ENCODE measurements at regions not wholly inside any gene's neighbourhood (a gene's known extent, or its start where the extent isn't known, plus 50 kb on each side); places are given as distances from the start of the nearest gene placed in this dataset.

GRCh38 chr2:125516496-125517109, 1139.4 kb upstream of the GYPC start:
- H3K27ac ChIP-seq, result no peak overlapping the region
- WGBS, 5 donors, result 54 to 65% (median 58%) methylated on average over 3 of the region's 3 CpGs
- intact Hi-C loops (cut with DNase I; ENCODE audit: low total_unique reads), result no loop called here
- H3K9me3 ChIP-seq, result peaks cover 0 to 38% (median 13%) of the 10 kb centered on the region in 8 donors
- no peaks in the 10 kb centered on the region for H3K27me3 ChIP-seq (replicated peaks in 1 of 7)
- DNase-seq, result no peak
- H3K4me3 ChIP-seq, result no peak overlapping the region
- TF ChIP-seq POLR2A (IDR thresholded peaks at IDR 0.05) (no peak), CTCF (IDR thresholded peaks at IDR 0.05 in 8 of 11, conservative IDR thresholded peaks at IDR 0.05 in 3 of 11) (peak in 5 of 11 experiments; percentile 15 to 25 (median 22)), POLR2AphosphoS5 (IDR thresholded peaks at IDR 0.05) (no peak)
- no peaks in the 10 kb centered on the region for H3K4me1 ChIP-seq
- H3K36me3 ChIP-seq, result no peaks in the 10 kb centered on the region

- DNase-seq, result no peak
- no peaks in the 10 kb centered on the region for H3K4me1 ChIP-seq
- no peak overlapping the region for H3K4me3 ChIP-seq
- H3K9me3 ChIP-seq, result peaks cover 0 to 9% (median 0%) of the 10 kb centered on the region in 8 donors
- H3K36me3 ChIP-seq, result no peaks in the 10 kb centered on the region
- H3K27me3 ChIP-seq (replicated peaks in 1 of 7), result no peaks in the 10 kb centered on the region
- no peak overlapping the region for H3K27ac ChIP-seq
- TF ChIP-seq POLR2A (IDR thresholded peaks at IDR 0.05), result no peak
- no peak for TF ChIP-seq POLR2AphosphoS5 (IDR thresholded peaks at IDR 0.05)
- TF ChIP-seq CTCF (IDR thresholded peaks at IDR 0.05 in 8 of 11, conservative IDR thresholded peaks at IDR 0.05 in 3 of 11), result no peak
- 63 to 77% (median 70%) methylated on average over 5 of the region's 5 CpGs for WGBS, 5 donors
- intact Hi-C loops (cut with DNase I; ENCODE audit: low total_unique reads), result no loop called here
These were observed 1129.9 kb upstream of the GYPC start for GRCh38 chr2:125526093-125526492.

- no peak overlapping the region for H3K27ac ChIP-seq
- no peak for TF ChIP-seq POLR2AphosphoS5 (IDR thresholded peaks at IDR 0.05)
- no peak for TF ChIP-seq CTCF (IDR thresholded peaks at IDR 0.05 in 8 of 11, conservative IDR thresholded peaks at IDR 0.05 in 3 of 11)
- no peak for TF ChIP-seq POLR2A (IDR thresholded peaks at IDR 0.05)
- intact Hi-C loops (cut with DNase I; ENCODE audit: low total_unique reads), result no loop called here
- H3K4me3 ChIP-seq, result no peak overlapping the region
- no peaks in the 10 kb centered on the region for H3K4me1 ChIP-seq
- no peaks in the 10 kb centered on the region for H3K27me3 ChIP-seq (replicated peaks in 1 of 7)
- no peak for DNase-seq
- H3K36me3 ChIP-seq, result no peaks in the 10 kb centered on the region
- 38 to 74% (median 67%) methylated on average over 1 of the region's 1 CpG for WGBS, 5 donors
- H3K9me3 ChIP-seq, result peaks cover 0 to 8% (median 0%) of the 10 kb centered on the region in 8 donors
These were observed 1120.9 kb upstream of the GYPC start for GRCh38 chr2:125535089-125535488.

GRCh38 chr2:125543968-125544514, 1111.9 kb upstream of the GYPC start:
- no peaks in the 10 kb centered on the region for H3K4me1 ChIP-seq
- TF ChIP-seq POLR2A (IDR thresholded peaks at IDR 0.05), result no peak
- TF ChIP-seq POLR2AphosphoS5 (IDR thresholded peaks at IDR 0.05), result no peak
- TF ChIP-seq CTCF (IDR thresholded peaks at IDR 0.05 in 8 of 11, conservative IDR thresholded peaks at IDR 0.05 in 3 of 11), result no peak
- no peaks in the 10 kb centered on the region for H3K36me3 ChIP-seq
- no peak overlapping the region for H3K4me3 ChIP-seq
- H3K9me3 ChIP-seq, result peaks cover 0 to 9% (median 0%) of the 10 kb centered on the region in 8 donors
- no peak overlapping the region for H3K27ac ChIP-seq
- intact Hi-C loops (cut with DNase I; ENCODE audit: low total_unique reads), result no loop called here
- no peak for DNase-seq
- WGBS, 5 donors, result 73 to 95% (median 85%) methylated on average over 1 of the region's 1 CpG
- H3K27me3 ChIP-seq (replicated peaks in 1 of 7), result no peaks in the 10 kb centered on the region

Measured in spleen (tissue), 11 donors.